ENCODE measurements at regions not wholly inside any gene's neighbourhood (a gene's known extent, or its start where the extent isn't known, plus 50 kb on each side); places are given as distances from the start of the nearest gene placed in this dataset.

- DNase-seq, result no peak
- TF ChIP-seq CTCF (IDR thresholded peaks at IDR 0.05; ENCODE audit: low read depth, low read length, missing control alignments), result no peak
- Histone ChIP-seq H3K4me3 (ENCODE audit: low read depth, low read length) (no peak overlapping the region), H3K36me3 (replicated peaks) (no peaks in the 10 kb centered on the region), H3K27ac (no peak overlapping the region), H3K27me3 (replicated peaks) (no peaks in the 10 kb centered on the region)
- in situ Hi-C loops (cut with HindIII; ENCODE audit: low pct_ligation_motif_present, low sequenced_read_pairs), result no loop called here
These were observed 184.6 kb downstream of the LMO4 start for GRCh38 chr1:87513255-87513654.

- no peaks in the 10 kb centered on the region for H3K36me3 ChIP-seq (replicated peaks)
- H3K27ac ChIP-seq, result no peak overlapping the region
- in situ Hi-C loops (cut with HindIII; ENCODE audit: low pct_ligation_motif_present, low sequenced_read_pairs), result no loop called here
- H3K4me3 ChIP-seq (ENCODE audit: low read depth, low read length), result no peak overlapping the region
- DNase-seq, result no peak
- H3K27me3 ChIP-seq (replicated peaks), result no peaks in the 10 kb centered on the region
- no peak for TF ChIP-seq CTCF (IDR thresholded peaks at IDR 0.05; ENCODE audit: low read depth, low read length, missing control alignments)
These were observed 185.4 kb downstream of the LMO4 start for GRCh38 chr1:87513966-87514660.

GRCh38 chr1:87515781-87516180, 187.1 kb downstream of the LMO4 start:
- no peak for TF ChIP-seq CTCF (IDR thresholded peaks at IDR 0.05; ENCODE audit: low read depth, low read length, missing control alignments)
- no peaks in the 10 kb centered on the region for H3K27me3 ChIP-seq (replicated peaks)
- no peak overlapping the region for H3K4me3 ChIP-seq (ENCODE audit: low read depth, low read length)
- no peak overlapping the region for H3K27ac ChIP-seq
- H3K36me3 ChIP-seq (replicated peaks), result no peaks in the 10 kb centered on the region
- in situ Hi-C loops (cut with HindIII; ENCODE audit: low pct_ligation_motif_present, low sequenced_read_pairs), result no loop called here
- DNase-seq, result no peak

GRCh38 chr1:87518794-87519193, 190.1 kb downstream of the LMO4 start:
- Histone ChIP-seq H3K4me3 (ENCODE audit: low read depth, low read length) (no peak overlapping the region), H3K27ac (no peak overlapping the region), H3K36me3 (replicated peaks) (no peaks in the 10 kb centered on the region), H3K27me3 (replicated peaks) (no peaks in the 10 kb centered on the region)
- in situ Hi-C loops (cut with HindIII; ENCODE audit: low pct_ligation_motif_present, low sequenced_read_pairs), result no loop called here
- no peak for TF ChIP-seq CTCF (IDR thresholded peaks at IDR 0.05; ENCODE audit: low read depth, low read length, missing control alignments)
- no peak for DNase-seq

GRCh38 chr1:87521452-87521851, 192.8 kb downstream of the LMO4 start:
- DNase-seq, result no peak
- H3K4me3 ChIP-seq (ENCODE audit: low read depth, low read length), result no peak overlapping the region
- H3K27ac ChIP-seq, result no peak overlapping the region
- no peak for TF ChIP-seq CTCF (IDR thresholded peaks at IDR 0.05; ENCODE audit: low read depth, low read length, missing control alignments)
- in situ Hi-C loops (cut with HindIII; ENCODE audit: low pct_ligation_motif_present, low sequenced_read_pairs), result no loop called here
- no peaks in the 10 kb centered on the region for H3K36me3 ChIP-seq (replicated peaks)
- H3K27me3 ChIP-seq (replicated peaks), result no peaks in the 10 kb centered on the region

- no peaks in the 10 kb centered on the region for H3K36me3 ChIP-seq (replicated peaks)
- no peak for DNase-seq
- TF ChIP-seq CTCF (IDR thresholded peaks at IDR 0.05; ENCODE audit: low read depth, low read length, missing control alignments), result no peak
- H3K4me3 ChIP-seq (ENCODE audit: low read depth, low read length), result no peak overlapping the region
- no peak overlapping the region for H3K27ac ChIP-seq
- in situ Hi-C loops (cut with HindIII; ENCODE audit: low pct_ligation_motif_present, low sequenced_read_pairs), result no loop called here
- H3K27me3 ChIP-seq (replicated peaks), result no peaks in the 10 kb centered on the region
These were observed 194.8 kb downstream of the LMO4 start for GRCh38 chr1:87523466-87523865.

All from brain microvascular endothelial cell (primary cell).